K562 (cell line): ENCODE measurements at regions not wholly inside any gene's neighbourhood (a gene's known extent, or its start where the extent isn't known, plus 50 kb on each side); places are given as distances from the start of the nearest gene placed in this dataset.

Experiments
- ATAC-seq: fragments of 200-7000 bp; cut with Tn5 transposase; 3 replicates; pipeline ENCODE4 v1.9.1; 2020; ENCODE audit warnings: moderate library complexity
- BruUV-seq: library from RNA; stranded (reverse); fragments of 400-500 nt; replicated peaks from 2 replicates; lab custom pipeline; 2021; lab: Mats Ljungman, UMichigan
- CTCF ChIA-PET: fragments of 300-600 bp; formaldehyde crosslinking; extraction: SDS; loops from one replicate; lab custom pipeline; 2021; ENCODE audit warnings: low intra/inter-chr PET ratio; lab: Yijun Ruan, JAX
- POLR2A ChIA-PET: fragments of 300-600, 350-650 bp; sonication (Branson Sonifier 250); formaldehyde crosslinking; extraction: SDS; loops from one replicate; lab custom pipeline; 2021; ENCODE audit warnings: antibody characterized with exemption, inconsistent platforms; lab: Yijun Ruan, JAX
- DNase-seq, 4 experiments: peaks; one replicate each; pipeline versions ENCODE4 v3.0.0 to v3.0.0-alpha.2; 2011 to 2018; ENCODE audit warnings: low spot score in 3 of 4, mixed read lengths in 3 of 4; ENCODE audit errors: extremely low read depth in 1 of 4
- FAIRE-seq: peaks from 2 replicates; lab custom pipeline; 2011; peaks lifted over from hg19 to GRCh38; lab: Jason Lieb, UNC
- H2AFZ ChIP-seq: 2 replicates; pipeline ENCODE4 v1.6.0; 2011; ENCODE audit warnings: low read depth, low read length, control low read depth, inconsistent platforms
- H3K27ac ChIP-seq: fragments of 200-600 bp; 3 replicates; pipeline ENCODE4 v1.8.0; 2011; ENCODE audit warnings: low read depth, mild to moderate bottlenecking, control low read depth, inconsistent platforms, low read length, moderate library complexity, mixed read lengths; ENCODE audit errors: extremely low read depth
- H3K27me3 ChIP-seq, 2 experiments: fragments of 300-600 bp in 1 of 2; 2 replicates in 1 of 2; 3 replicates in 1 of 2; pipeline versions ENCODE4 v1.6.0 to v1.8.0; 2011; ENCODE audit warnings: inconsistent platforms in 2 of 2, low read length in 2 of 2, mild to moderate bottlenecking in 1 of 2, mixed read lengths in 1 of 2, moderate library complexity in 1 of 2; ENCODE audit not compliant: control insufficient read depth in 2 of 2, insufficient read depth in 2 of 2
- H3K36me3 ChIP-seq: fragments of 300-600 bp; 3 replicates; pipeline ENCODE4 v1.8.0; 2011; ENCODE audit warnings: mild to moderate bottlenecking, low read length, inconsistent platforms; ENCODE audit not compliant: control insufficient read depth, insufficient read depth
- H3K4me1 ChIP-seq, 2 experiments: fragments of 200-600 bp in 1 of 2; replicated peaks in 1 of 2; 2 replicates in 1 of 2; 3 replicates in 1 of 2; pipeline versions ENCODE4 v1.5.1 to v1.8.0; 2011; ENCODE audit warnings: inconsistent platforms in 2 of 2, low read length in 2 of 2, mild to moderate bottlenecking in 1 of 2, mixed read lengths in 1 of 2, moderate library complexity in 1 of 2; ENCODE audit not compliant: control insufficient read depth in 2 of 2, insufficient read depth in 2 of 2
- H3K4me2 ChIP-seq: 2 replicates; pipeline ENCODE4 v1.6.1; 2011; ENCODE audit warnings: low read length, control low read depth, inconsistent platforms, mixed read lengths; ENCODE audit not compliant: insufficient read depth
- H3K4me3 ChIP-seq: fragments of 200-600 bp; sonication (generic), shearing (Covaris generic); 2 replicates; pipeline ENCODE4 v1.5.1; 2016; ENCODE audit warnings: control low read depth, inconsistent platforms
- H3K79me2 ChIP-seq: fragments of 200-600 bp; 3 replicates; pipeline ENCODE4 v1.8.0; 2011; ENCODE audit warnings: low read length, inconsistent platforms; ENCODE audit not compliant: control insufficient read depth, insufficient read depth
- H3K9ac ChIP-seq, 2 experiments: 2 replicates each; pipeline versions ENCODE4 v1.6.0 to v1.6.1; 2011; ENCODE audit warnings: low read depth in 2 of 2, low read length in 2 of 2, control low read depth in 1 of 2, inconsistent platforms in 1 of 2, mild to moderate bottlenecking in 1 of 2, mixed read lengths in 1 of 2; ENCODE audit not compliant: insufficient read depth in 1 of 2
- H3K9me1 ChIP-seq: one replicate; pipeline ENCODE4 v1.6.0; 2011; ENCODE audit warnings: inconsistent platforms, mild to moderate bottlenecking, low read length, moderate library complexity; ENCODE audit not compliant: control insufficient read depth, insufficient read depth
- H3K9me3 ChIP-seq: replicated peaks from 2 replicates; pipeline ENCODE4 v1.5.1; 2011; ENCODE audit warnings: low read depth, low read length, inconsistent platforms; ENCODE audit not compliant: control insufficient read depth, insufficient read depth
- H4K20me1 ChIP-seq: replicated peaks from 2 replicates; pipeline ENCODE4 v1.6.1; 2011; ENCODE audit warnings: low read length, inconsistent platforms, mixed read lengths; ENCODE audit not compliant: control insufficient read depth, insufficient read depth
- MTA1 ChIP-seq: fragments of 450-650 bp; IDR thresholded peaks from 2 replicates; pipeline ENCODE4 v1.6.1; 2017; ENCODE audit warnings: borderline replicate concordance
- RERE ChIP-seq: sonication (generic); formaldehyde crosslinking; IDR thresholded peaks from 2 replicates; pipeline ENCODE4 v1.8.0; 2023; ENCODE audit warnings: missing genetic modification reagents, mild to moderate bottlenecking, borderline replicate concordance
- ZBTB12 ChIP-seq: fragments of 250-450 bp; sonication (Bioruptor Pico); IDR thresholded peaks from 2 replicates; pipeline ENCODE4 v1.4.0; 2020
- WGBS: fragments of 100-300 bp; shearing (Covaris generic); methylation state at CpG from one replicate; pipeline ENCODE4 v1.1.6; 2016; ENCODE audit warnings: low coverage, mixed read lengths; ENCODE audit not compliant: insufficient coverage; ENCODE audit errors: missing lambda C conversion rate; 5-methylcytosine and 5-hydroxymethylcytosine counted together
- in situ Hi-C: fragments of 300-500 bp; cut with MboI; formaldehyde crosslinking; loops from 4 replicates; pipeline ENCODE4 v1.15.0; 2018; ENCODE audit warnings: inconsistent platforms, mixed read lengths
- intact Hi-C: fragments of 100-400 bp; cut with micrococcal nuclease; formaldehyde crosslinking; loops from 2 replicates; pipeline ENCODE4 v1.14.2; 2022

GRCh38 chr3:146305808-146306423 is 55.0 kb upstream of the PLSCR4 start (continued):
- no peak for TF ChIP-seq ZBTB12 (CRISPR knock-in tag)

GRCh38 chr3:146300768-146301167 is 49.9 kb upstream of the PLSCR4 start:
- ChIA-PET POLR2A (no interaction called here), CTCF (no interaction called here)
- Histone ChIP-seq H3K36me3 (no peaks in the 10 kb centered on the region), H4K20me1 (no peaks in the 10 kb centered on the region), H3K9me1 (no peaks in the 10 kb centered on the region), H3K79me2 (no peaks in the 10 kb centered on the region), H2AFZ (no peak overlapping the region), H3K9ac (no peak overlapping the region), H3K4me2 (no peak overlapping the region), H3K4me3 (no peak overlapping the region), H3K27me3 (no peaks in the 10 kb centered on the region), H3K9me3 (no peaks in the 10 kb centered on the region), H3K4me1 (no peaks in the 10 kb centered on the region), H3K27ac (no peak overlapping the region)
- intact Hi-C loops (no loop called here), in situ Hi-C loops (no loop called here)
- FAIRE-seq (no peak), DNase-seq (no peak), ATAC-seq (no peak)
- BruUV-seq: no TSS peak
- WGBS: 0% methylated on average over 1 of the region's 1 CpG
- TF ChIP-seq RERE (no peak), MTA1 (no peak)
